CD4-positive, alpha-beta T cell (primary cell): ENCODE measurements at regions not wholly inside any gene's neighbourhood (a gene's known extent, or its start where the extent isn't known, plus 50 kb on each side); places are given as distances from the start of the nearest gene placed in this dataset.

Experiments
- ATAC-seq: fragments of 200-7000 bp; cut with Tn5 transposase; one replicate; pipeline ENCODE4 v1.10.0; 2022; ENCODE audit warnings: mild to moderate bottlenecking; ENCODE audit not compliant: poor library complexity
- CTCF ChIA-PET: fragments of 350-600 bp; sonication (Branson Sonifier 250); formaldehyde crosslinking; loops from one replicate; lab custom pipeline; 2021; ENCODE audit warnings: antibody characterized with exemption, inconsistent platforms; lab: Charles Lee
- POLR2A ChIA-PET: fragments of 350-600 bp; sonication (Branson Sonifier 250); formaldehyde crosslinking; loops from one replicate; lab custom pipeline; 2021; ENCODE audit warnings: antibody characterized with exemption, inconsistent platforms; lab: Charles Lee
- DNase-seq, 14 experiments: peaks; one replicate each; pipeline ENCODE4 v3.0.0-alpha.2; 2013 to 2020; ENCODE audit warnings: mixed read lengths in 2 of 14
- H3K27ac ChIP-seq, 2 donors: one replicate each; pipeline versions ENCODE4 v1.5.1 to v1.7.0; 2013; ENCODE audit warnings: low read length in 2 of 2, low read depth in 1 of 2, mild to moderate bottlenecking in 1 of 2
- H3K27me3 ChIP-seq, 2 experiments: 1 replicate in 1 of 2; 2 replicates in 1 of 2; pipeline versions ENCODE4 v1.6.1 to v1.7.0; 2013; ENCODE audit warnings: low read length in 2 of 2, control low read depth in 1 of 2, mild to moderate bottlenecking in 1 of 2, moderate library complexity in 1 of 2; ENCODE audit not compliant: insufficient read depth in 2 of 2, control insufficient read depth in 1 of 2
- H3K36me3 ChIP-seq: one replicate; pipeline ENCODE4 v1.6.1; 2013; ENCODE audit warnings: low read length, control low read depth; ENCODE audit not compliant: insufficient read depth
- H3K4me1 ChIP-seq: one replicate; pipeline ENCODE4 v1.6.1; 2013; ENCODE audit warnings: low read length, control low read depth; ENCODE audit not compliant: insufficient read depth
- H3K4me3 ChIP-seq: one replicate; pipeline ENCODE4 v1.5.1; 2013; ENCODE audit warnings: mild to moderate bottlenecking, low read length, moderate library complexity
- H3K9me3 ChIP-seq, 2 experiments: 1 replicate in 1 of 2; 2 replicates in 1 of 2; pipeline versions ENCODE4 v1.6.1 to v1.7.0; 2013; ENCODE audit warnings: low read length in 2 of 2, mild to moderate bottlenecking in 2 of 2, control low read depth in 1 of 2, moderate library complexity in 1 of 2; ENCODE audit not compliant: control insufficient read depth in 1 of 2, insufficient read depth in 1 of 2
- H3K27ac Mint-ChIP-seq: one replicate; pipeline ENCODE4 v1.8.0; 2020; ENCODE audit warnings: mixed read lengths
- H3K27me3 Mint-ChIP-seq: one replicate; pipeline ENCODE4 v1.8.0; 2021; ENCODE audit warnings: mixed read lengths
- H3K36me3 Mint-ChIP-seq: one replicate; pipeline ENCODE4 v1.8.0; 2021; ENCODE audit warnings: low read depth, mixed read lengths
- H3K4me1 Mint-ChIP-seq: one replicate; pipeline ENCODE4 v1.8.0; 2021; ENCODE audit warnings: low read depth, mixed read lengths
- H3K4me3 Mint-ChIP-seq: one replicate; pipeline ENCODE4 v1.8.0; 2020; ENCODE audit warnings: mild to moderate bottlenecking, mixed read lengths
- H3K9me3 Mint-ChIP-seq: one replicate; pipeline ENCODE4 v1.8.0; 2020; ENCODE audit warnings: mixed read lengths
- intact Hi-C, 2 experiments: fragments of 100-400 bp; cut with DNase I in 1 of 2; cut with micrococcal nuclease in 1 of 2; formaldehyde crosslinking; loops; one replicate each; pipeline versions ENCODE4 v1.15.1 to v1.9.0; 2023 to 2025; cut with DNase I, micrococcal nuclease
- TF ChIP-seq, protein P1 (sequence below): fragments of 200-600 bp; IDR thresholded peaks from one replicate; pipeline ENCODE4 v1.8.0; 2022; ENCODE audit warnings: antibody characterized with exemption, mild to moderate bottlenecking

DNA sequence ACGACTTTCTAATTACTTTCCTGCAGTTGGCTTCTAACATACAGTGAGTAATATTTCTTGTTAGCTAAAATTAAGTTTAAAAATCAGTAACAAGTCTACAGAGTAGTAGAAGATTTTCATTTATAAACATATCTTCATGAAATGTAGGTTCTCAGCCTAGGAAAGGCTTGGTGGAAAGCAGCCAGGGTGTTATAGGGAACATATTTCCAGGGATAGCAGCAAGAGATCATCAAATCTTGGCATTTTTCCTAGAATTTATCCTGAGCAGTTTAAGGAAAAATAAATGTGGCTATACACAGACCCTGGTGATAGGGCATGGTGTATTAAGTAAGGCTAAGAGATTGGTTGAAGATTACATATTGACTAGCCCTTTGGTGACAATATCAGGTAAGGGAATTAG, 203.5 kb upstream of the NEGR1 start:
- Histone ChIP-seq H3K27me3 (no peaks in the 10 kb centered on the region), H3K27ac (no peak overlapping the region), H3K36me3 (no peaks in the 10 kb centered on the region), H3K4me1 (no peaks in the 10 kb centered on the region), H3K4me3 (no peak overlapping the region), H3K9me3 (peaks cover 0 to 7% of the 10 kb centered on the region in 2 experiments)
- Mint-ChIP-seq H3K36me3 (no peaks in the 10 kb centered on the region), H3K4me3 (no peak overlapping the region), H3K27ac (no peak overlapping the region), H3K4me1 (no peaks in the 10 kb centered on the region), H3K9me3 (peaks cover under 1% of the 10 kb centered on the region), H3K27me3 (no peaks in the 10 kb centered on the region)
- ATAC-seq (no peak), DNase-seq (no peak)
- POLR2A ChIA-PET: no interaction called here
- intact Hi-C loops: no loop called here
- TF ChIP-seq, protein P1, sequence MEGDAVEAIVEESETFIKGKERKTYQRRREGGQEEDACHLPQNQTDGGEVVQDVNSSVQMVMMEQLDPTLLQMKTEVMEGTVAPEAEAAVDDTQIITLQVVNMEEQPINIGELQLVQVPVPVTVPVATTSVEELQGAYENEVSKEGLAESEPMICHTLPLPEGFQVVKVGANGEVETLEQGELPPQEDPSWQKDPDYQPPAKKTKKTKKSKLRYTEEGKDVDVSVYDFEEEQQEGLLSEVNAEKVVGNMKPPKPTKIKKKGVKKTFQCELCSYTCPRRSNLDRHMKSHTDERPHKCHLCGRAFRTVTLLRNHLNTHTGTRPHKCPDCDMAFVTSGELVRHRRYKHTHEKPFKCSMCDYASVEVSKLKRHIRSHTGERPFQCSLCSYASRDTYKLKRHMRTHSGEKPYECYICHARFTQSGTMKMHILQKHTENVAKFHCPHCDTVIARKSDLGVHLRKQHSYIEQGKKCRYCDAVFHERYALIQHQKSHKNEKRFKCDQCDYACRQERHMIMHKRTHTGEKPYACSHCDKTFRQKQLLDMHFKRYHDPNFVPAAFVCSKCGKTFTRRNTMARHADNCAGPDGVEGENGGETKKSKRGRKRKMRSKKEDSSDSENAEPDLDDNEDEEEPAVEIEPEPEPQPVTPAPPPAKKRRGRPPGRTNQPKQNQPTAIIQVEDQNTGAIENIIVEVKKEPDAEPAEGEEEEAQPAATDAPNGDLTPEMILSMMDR: no peak
- CTCF ChIA-PET: no interaction called here

DNA sequence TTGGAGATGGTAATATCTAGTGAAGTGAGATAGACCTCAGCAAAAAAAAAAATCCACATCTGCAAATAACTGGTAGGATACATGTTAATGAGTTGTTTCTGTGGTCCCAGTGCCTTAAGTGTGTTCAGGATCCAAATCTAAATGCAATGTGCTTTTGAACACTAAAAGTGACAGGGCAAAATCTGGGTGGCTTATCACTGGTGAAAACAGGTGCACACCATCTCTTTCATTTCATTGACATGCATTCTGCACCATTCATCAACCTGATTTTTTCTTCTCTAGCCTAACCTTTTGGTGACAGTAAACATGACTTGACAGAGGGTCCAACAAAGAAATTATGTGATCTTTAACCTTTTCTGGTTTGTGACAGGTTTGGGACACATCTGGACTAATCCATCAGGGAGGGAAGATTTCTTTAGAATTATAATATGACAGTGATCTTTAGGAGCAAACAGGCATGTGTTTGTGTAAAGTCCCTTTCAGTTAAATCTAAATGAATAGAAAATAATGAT, 201.6 kb upstream of the NEGR1 start:
- H3K36me3 ChIP-seq: no peaks in the 10 kb centered on the region
- Mint-ChIP-seq H3K4me1 (no peaks in the 10 kb centered on the region), H3K4me3 (no peak overlapping the region), H3K27ac (no peak overlapping the region), H3K36me3 (no peaks in the 10 kb centered on the region), H3K9me3 (peaks cover 3% of the 10 kb centered on the region), H3K27me3 (no peaks in the 10 kb centered on the region)
- no peak for DNase-seq
- H3K9me3 ChIP-seq: peaks cover 0 to 14% of the 10 kb centered on the region in 2 experiments
- ATAC-seq: no peak
- H3K4me1 ChIP-seq: no peaks in the 10 kb centered on the region
- CTCF ChIA-PET: no interaction called here
- POLR2A ChIA-PET: no interaction called here
- no peaks in the 10 kb centered on the region for H3K27me3 ChIP-seq
- intact Hi-C loops: no loop called here
- H3K27ac ChIP-seq: no peak overlapping the region
- TF ChIP-seq, protein P1: no peak
- no peak overlapping the region for H3K4me3 ChIP-seq

DNA sequence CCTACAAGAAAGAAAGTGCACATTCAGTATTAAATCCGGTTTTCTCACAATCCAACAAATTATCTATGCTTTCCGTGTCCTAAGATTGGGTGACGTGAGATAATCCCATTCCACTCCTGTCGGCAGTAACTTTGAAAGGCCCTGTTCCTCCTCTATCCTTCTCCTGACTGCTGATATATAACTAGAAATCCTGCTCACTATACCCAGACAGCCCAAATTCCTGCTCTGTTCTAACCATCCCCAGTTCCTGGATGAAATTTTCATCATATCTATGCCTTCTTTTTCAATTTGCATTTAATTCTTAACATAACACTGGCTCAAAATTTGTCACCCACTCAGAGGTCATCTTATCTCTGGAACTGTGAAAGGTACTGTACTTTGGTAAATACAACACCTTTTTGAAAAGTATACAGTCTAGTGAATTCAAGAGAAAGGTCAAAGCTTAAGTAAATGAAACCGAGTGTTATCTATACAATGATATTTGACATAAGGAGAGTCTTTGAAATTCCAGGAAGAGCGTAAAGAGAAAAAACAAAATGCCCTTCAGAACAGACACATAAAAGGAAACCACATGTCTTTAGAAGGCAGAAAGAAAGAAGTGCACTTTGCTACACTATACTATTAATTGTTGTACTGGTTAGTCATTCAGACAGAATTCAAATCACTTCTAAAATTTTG, 200.5 kb upstream of the NEGR1 start:
- Mint-ChIP-seq H3K4me1 (no peaks in the 10 kb centered on the region), H3K27ac (no peak overlapping the region), H3K4me3 (no peak overlapping the region), H3K27me3 (no peaks in the 10 kb centered on the region), H3K36me3 (no peaks in the 10 kb centered on the region), H3K9me3 (peaks cover 4% of the 10 kb centered on the region)
- Histone ChIP-seq H3K36me3 (no peaks in the 10 kb centered on the region), H3K27me3 (no peaks in the 10 kb centered on the region), H3K9me3 (peaks cover 0 to 14% of the 10 kb centered on the region in 2 experiments), H3K4me3 (no peak overlapping the region), H3K27ac (no peak overlapping the region), H3K4me1 (no peaks in the 10 kb centered on the region)
- POLR2A ChIA-PET: no interaction called here
- intact Hi-C loops: no loop called here
- no peak for ATAC-seq
- TF ChIP-seq, protein P1: no peak
- no peak for DNase-seq
- CTCF ChIA-PET: no interaction called here
